LNCaP clone FGC (cell line): ENCODE measurements at regions not wholly inside any gene's neighbourhood (a gene's known extent, or its start where the extent isn't known, plus 50 kb on each side); places are given as distances from the start of the nearest gene placed in this dataset.
"Not testable (repeated sequence)": the region's sequence is repeated elsewhere in the genome, so short reads cannot be mapped to it uniquely, and the experiment has no call there.

Experiments used
- DNase-seq: peaks from one replicate; pipeline ENCODE4 v3.0.0-alpha.2; 2011; ENCODE audit warnings: low read depth
- H3K4me3 ChIP-seq: 2 replicates; pipeline ENCODE4 v1.5.1; 2011; ENCODE audit warnings: mild to moderate bottlenecking, low read depth, low read length, control low read depth
- CTCF ChIP-seq: IDR thresholded peaks from 2 replicates; pipeline ENCODE4 v1.5.1; 2012; ENCODE audit warnings: mild to moderate bottlenecking; ENCODE audit not compliant: control insufficient read depth, insufficient read depth; ENCODE audit errors: extremely low read depth

GRCh38 chr6:95725344-95725743 lies 148.0 kb downstream of the MANEA start:
- no peak overlapping the region for H3K4me3 ChIP-seq
- TF ChIP-seq CTCF: no peak
- DNase-seq: no peak

DNA sequence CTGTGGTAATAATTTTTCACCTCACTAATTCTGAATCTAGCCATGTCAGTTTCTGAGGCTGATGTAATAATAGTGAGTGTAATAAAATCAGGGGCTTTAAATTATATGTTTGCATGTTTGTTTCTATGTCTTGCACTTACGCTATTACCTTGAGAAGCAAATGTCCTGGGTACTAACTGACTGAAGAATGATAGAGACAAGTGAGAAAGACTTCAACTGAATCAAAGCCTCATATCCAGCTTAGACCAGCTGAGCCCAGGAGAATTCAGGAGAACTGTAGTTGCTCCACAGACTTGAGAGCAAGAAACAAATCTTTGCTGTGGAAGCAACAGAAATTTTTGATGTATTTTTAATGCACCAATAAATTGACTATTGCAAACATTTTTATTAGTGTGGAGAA lies 162.8 kb downstream of the MANEA start:
- H3K4me3 ChIP-seq: no peak overlapping the region
- DNase-seq: no peak
- no peak for TF ChIP-seq CTCF

DNA sequence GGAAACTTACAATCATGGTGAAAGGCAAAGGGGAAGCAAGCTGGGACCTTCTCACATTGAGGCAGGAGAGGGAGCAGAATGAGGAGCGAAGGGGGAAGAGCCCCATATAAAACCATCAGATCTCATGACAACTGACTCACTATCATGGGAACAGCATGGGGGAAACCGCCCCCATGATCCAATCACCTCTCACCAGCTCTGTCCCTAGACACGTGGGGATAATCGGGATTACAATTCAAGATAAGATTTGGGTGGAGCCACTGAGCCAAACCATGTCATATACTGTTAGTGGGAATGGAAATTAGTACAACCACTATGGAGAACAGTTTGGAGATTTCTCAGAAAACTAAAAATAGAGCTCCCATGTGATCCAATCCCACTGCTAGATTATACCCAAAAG lies 163.7 kb downstream of the MANEA start:
- no peak for DNase-seq

GRCh38 chr6:95742767-95743289 lies 165.5 kb downstream of the MANEA start:
- TF ChIP-seq CTCF: no peak
- no peak overlapping the region for H3K4me3 ChIP-seq
- no peak for DNase-seq

More for the DNA sequence above, 163.7 kb downstream of the MANEA start:
- no peak overlapping the region for H3K4me3 ChIP-seq
- TF ChIP-seq CTCF: no peak

DNA sequence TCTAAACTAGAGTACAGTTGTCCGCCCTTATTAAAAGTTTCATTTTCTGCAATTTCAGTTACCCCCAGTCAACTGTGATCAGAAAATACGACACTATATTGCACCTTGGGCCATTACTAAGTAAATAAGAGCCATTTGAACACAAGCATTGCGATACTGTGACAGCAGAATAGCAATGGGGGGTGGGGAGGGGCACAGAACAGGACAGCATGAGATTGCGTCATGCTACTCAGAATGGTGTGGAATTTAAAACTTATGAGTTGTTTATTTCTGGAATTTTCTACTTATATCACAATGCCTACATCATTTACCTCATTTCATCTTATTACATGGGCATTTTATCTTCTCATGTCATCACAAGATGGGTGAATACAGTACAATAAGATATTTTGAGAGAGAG lies 166.3 kb downstream of the MANEA start:
- TF ChIP-seq CTCF: no peak
- no peak overlapping the region for H3K4me3 ChIP-seq
- DNase-seq: no peak

DNA sequence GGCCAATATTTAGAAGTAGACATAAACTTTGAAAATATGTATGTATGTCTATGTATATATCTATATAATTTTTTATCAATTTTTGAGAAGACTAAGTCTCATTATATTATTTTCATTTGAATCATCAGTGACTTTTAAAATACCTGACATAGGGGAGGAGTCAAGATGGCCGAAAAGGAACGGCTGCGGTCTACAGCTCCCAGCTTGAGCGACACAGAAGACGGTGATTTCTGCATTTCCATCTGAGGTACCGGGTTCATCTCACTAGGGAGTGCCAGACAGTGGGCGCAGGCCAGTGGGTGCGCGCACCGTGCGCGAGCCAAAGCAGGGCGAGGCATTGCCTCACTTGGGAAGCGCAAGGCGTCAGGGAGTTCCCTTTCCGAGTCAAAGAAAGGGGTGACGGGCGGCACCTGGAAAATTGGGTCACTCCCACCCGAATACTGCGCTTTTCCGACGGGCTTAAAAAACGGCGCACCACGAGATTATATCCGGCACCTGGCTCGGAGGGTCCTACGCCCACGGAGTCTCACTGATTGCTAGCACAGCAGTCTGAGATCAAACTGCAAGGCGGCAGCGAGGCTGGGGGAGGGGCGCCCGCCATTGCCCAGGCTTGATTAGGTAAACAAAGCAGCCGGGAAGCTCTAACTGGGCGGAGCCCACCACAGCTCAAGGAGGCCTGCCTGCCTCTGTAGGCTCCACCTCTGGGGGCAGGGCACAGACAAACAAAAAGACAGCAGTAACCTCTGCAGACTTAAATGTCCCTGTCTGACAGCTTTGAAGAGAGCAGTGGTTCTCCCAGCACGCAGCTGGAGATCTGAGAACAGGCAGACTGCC lies 181.1 kb downstream of the MANEA start:
- not testable (repeated sequence) for H3K4me3 ChIP-seq, DNase-seq

DNA sequence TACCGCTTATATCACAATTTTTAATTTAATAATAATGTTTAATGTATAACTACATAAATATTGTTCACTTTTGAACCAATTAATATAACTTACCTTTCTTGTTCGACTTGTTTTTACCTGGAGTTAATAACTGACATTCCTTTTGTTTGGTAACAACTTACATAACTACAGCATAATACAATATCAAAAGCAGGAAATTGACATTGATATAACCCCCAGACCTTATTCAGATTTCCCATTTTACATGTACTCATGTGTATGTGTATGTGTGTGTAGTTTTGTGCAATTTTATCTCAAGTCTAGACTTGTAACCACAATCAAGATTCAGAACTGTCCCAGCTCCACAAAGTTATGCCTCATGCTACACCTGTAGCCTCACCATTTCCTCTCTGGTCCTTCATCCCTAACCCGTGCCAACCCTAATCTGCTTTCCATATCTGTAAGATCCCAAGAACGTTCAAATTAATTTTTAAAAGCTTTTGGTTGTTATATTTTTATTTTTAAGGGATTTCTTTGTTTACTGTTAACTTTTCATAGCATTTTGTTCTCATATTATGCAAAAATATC lies 190.6 kb downstream of the MANEA start:
- H3K4me3 ChIP-seq: no peak overlapping the region
- peak; percentile 15 for DNase-seq
- no peak for TF ChIP-seq CTCF
